IMR-90 (cell line): ENCODE measurements at regions not wholly inside any gene's neighbourhood (a gene's known extent, or its start where the extent isn't known, plus 50 kb on each side); places are given as distances from the start of the nearest gene placed in this dataset.
"Not testable (repeated sequence)": the region's sequence is repeated elsewhere in the genome, so short reads cannot be mapped to it uniquely, and the experiment has no call there.

Source experiments
- CEBPB ChIP-seq: IDR thresholded peaks from 2 replicates; pipeline ENCODE4 v1.6.1; 2012; ENCODE audit warnings: low read depth, low read length, improper control_type of control experiment
- FOS ChIP-seq: fragments of 150-350 bp; IDR thresholded peaks from 2 replicates; pipeline ENCODE4 v1.6.1; 2016; ENCODE audit warnings: low read depth, low read length
- MAFK ChIP-seq: IDR thresholded peaks from 2 replicates; pipeline ENCODE4 v1.6.1; 2012; ENCODE audit warnings: low read depth, low read length, improper control_type of control experiment
- NFE2L2 ChIP-seq: fragments of 150-350 bp; IDR thresholded peaks from 2 replicates; pipeline ENCODE4 v1.6.1; 2016; ENCODE audit warnings: low read depth, mild to moderate bottlenecking, low read length
- RFX5 ChIP-seq: IDR thresholded peaks from 2 replicates; pipeline ENCODE4 v1.8.0; 2012; ENCODE audit warnings: low read depth, mild to moderate bottlenecking, low read length, moderate library complexity
- TF ChIP-seq, protein P1 (sequence below): fragments of 150-350 bp; IDR thresholded peaks from 2 replicates; pipeline ENCODE4 v1.6.1; 2016; ENCODE audit warnings: low read depth, mild to moderate bottlenecking, low read length, moderate library complexity, borderline replicate concordance
- TF ChIP-seq, protein P2 (sequence below): conservative IDR thresholded peaks from 2 replicates; pipeline ENCODE4 v1.5.1; 2012; ENCODE audit warnings: mild to moderate bottlenecking, low read depth, low read length, improper control_type of control experiment

DNA sequence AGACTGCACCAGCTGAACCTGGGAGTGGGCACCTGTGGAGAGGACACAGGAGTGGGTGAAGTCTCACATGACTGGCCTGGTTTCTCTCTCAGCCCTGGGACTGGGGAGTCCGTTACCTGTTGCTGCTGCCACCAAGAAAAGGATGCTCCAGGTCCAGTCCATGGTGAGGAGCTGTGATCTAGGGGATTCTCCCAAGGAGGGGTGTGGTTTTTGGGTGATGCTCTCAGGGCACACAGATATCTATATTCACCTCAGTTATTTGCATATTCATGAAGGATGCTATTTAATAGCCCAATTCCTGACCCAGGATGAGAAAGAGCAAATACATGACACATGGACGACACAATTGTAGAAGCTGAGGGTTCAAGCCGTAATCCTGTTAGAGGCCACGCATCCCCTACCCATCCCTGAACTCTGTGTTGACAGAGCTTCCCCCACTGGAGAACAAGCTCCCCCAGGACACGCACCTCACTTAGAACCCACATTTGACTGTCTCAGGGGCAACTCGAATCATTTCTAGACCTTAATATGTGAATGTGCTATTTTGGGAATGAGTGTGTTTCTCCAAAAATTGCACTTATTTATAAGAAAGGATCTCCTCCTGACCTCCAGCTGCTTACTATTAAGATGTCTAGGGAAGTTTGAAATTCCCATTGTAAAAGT lies 658.9 kb downstream of the TMEM121 start:
- TF ChIP-seq, protein P1, sequence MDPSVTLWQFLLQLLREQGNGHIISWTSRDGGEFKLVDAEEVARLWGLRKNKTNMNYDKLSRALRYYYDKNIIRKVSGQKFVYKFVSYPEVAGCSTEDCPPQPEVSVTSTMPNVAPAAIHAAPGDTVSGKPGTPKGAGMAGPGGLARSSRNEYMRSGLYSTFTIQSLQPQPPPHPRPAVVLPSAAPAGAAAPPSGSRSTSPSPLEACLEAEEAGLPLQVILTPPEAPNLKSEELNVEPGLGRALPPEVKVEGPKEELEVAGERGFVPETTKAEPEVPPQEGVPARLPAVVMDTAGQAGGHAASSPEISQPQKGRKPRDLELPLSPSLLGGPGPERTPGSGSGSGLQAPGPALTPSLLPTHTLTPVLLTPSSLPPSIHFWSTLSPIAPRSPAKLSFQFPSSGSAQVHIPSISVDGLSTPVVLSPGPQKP: not testable (repeated sequence)
- TF ChIP-seq NFE2L2, CEBPB, FOS, RFX5, MAFK: not testable (repeated sequence)
- TF ChIP-seq, protein P2, sequence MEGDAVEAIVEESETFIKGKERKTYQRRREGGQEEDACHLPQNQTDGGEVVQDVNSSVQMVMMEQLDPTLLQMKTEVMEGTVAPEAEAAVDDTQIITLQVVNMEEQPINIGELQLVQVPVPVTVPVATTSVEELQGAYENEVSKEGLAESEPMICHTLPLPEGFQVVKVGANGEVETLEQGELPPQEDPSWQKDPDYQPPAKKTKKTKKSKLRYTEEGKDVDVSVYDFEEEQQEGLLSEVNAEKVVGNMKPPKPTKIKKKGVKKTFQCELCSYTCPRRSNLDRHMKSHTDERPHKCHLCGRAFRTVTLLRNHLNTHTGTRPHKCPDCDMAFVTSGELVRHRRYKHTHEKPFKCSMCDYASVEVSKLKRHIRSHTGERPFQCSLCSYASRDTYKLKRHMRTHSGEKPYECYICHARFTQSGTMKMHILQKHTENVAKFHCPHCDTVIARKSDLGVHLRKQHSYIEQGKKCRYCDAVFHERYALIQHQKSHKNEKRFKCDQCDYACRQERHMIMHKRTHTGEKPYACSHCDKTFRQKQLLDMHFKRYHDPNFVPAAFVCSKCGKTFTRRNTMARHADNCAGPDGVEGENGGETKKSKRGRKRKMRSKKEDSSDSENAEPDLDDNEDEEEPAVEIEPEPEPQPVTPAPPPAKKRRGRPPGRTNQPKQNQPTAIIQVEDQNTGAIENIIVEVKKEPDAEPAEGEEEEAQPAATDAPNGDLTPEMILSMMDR: not testable (repeated sequence)
